DND-41 (cell line): ENCODE measurements at regions not wholly inside any gene's neighbourhood (a gene's known extent, or its start where the extent isn't known, plus 50 kb on each side); places are given as distances from the start of the nearest gene placed in this dataset.

Source experiments
- ATAC-seq: fragments of 200-7000 bp; cut with Tn5 transposase; 3 replicates; pipeline ENCODE4 v1.9.1; 2021; ENCODE audit warnings: low read depth; ENCODE audit not compliant: insufficient read depth
- DNase-seq: peaks from one replicate; pipeline ENCODE4 v3.0.0-alpha.2; 2020
- H2AFZ ChIP-seq: 2 replicates; pipeline ENCODE4 v1.6.0; 2012; ENCODE audit warnings: low read depth, low read length
- H3K27ac ChIP-seq: 2 replicates; pipeline ENCODE4 v1.5.1; 2012; ENCODE audit warnings: low read length, inconsistent platforms
- H3K27me3 ChIP-seq: fragments of 200-600 bp; sonication (generic); 2 replicates; pipeline ENCODE4 v1.6.0; 2012; ENCODE audit warnings: low read length, mild to moderate bottlenecking, inconsistent platforms; ENCODE audit not compliant: insufficient read depth, poor library complexity
- H3K36me3 ChIP-seq: 2 replicates; pipeline ENCODE4 v1.5.1; 2012; ENCODE audit warnings: low read length, inconsistent platforms; ENCODE audit not compliant: insufficient read depth
- H3K4me1 ChIP-seq: 2 replicates; pipeline ENCODE4 v1.5.1; 2012; ENCODE audit warnings: mild to moderate bottlenecking, low read length; ENCODE audit not compliant: insufficient read depth
- H3K4me2 ChIP-seq: 2 replicates; pipeline ENCODE4 v1.6.0; 2012; ENCODE audit warnings: mild to moderate bottlenecking, moderate library complexity, low read length, inconsistent platforms; ENCODE audit not compliant: insufficient read depth
- H3K4me3 ChIP-seq, 2 experiments: fragments of 200-600 bp in 1 of 2; shearing (Covaris generic) in 1 of 2; 2 replicates each; pipeline ENCODE4 v1.5.1; 2012 to 2016; ENCODE audit warnings: inconsistent platforms in 2 of 2, low read length in 2 of 2, mild to moderate bottlenecking in 2 of 2, low read depth in 1 of 2, moderate library complexity in 1 of 2
- H3K79me2 ChIP-seq: 2 replicates; pipeline ENCODE4 v1.6.0; 2012; ENCODE audit warnings: low read length, inconsistent platforms; ENCODE audit not compliant: insufficient read depth
- H3K9ac ChIP-seq: 2 replicates; pipeline ENCODE4 v1.6.0; 2012; ENCODE audit warnings: low read depth, mild to moderate bottlenecking, inconsistent platforms, low read length, moderate library complexity
- H3K9me3 ChIP-seq: 2 replicates; pipeline ENCODE4 v1.5.1; 2012; ENCODE audit warnings: low read length, moderate library complexity, mild to moderate bottlenecking, inconsistent platforms; ENCODE audit not compliant: insufficient read depth, severe bottlenecking
- H4K20me1 ChIP-seq: 2 replicates; pipeline ENCODE4 v1.6.0; 2012; ENCODE audit warnings: low read length; ENCODE audit not compliant: insufficient read depth
- EZH2 ChIP-seq: IDR thresholded peaks from 3 replicates; pipeline ENCODE4 v1.6.1; 2012; ENCODE audit warnings: borderline replicate concordance, low read depth, mild to moderate bottlenecking, moderate library complexity, low read length, inconsistent platforms; ENCODE audit not compliant: severe bottlenecking
- TF ChIP-seq, protein P1 (sequence below): IDR thresholded peaks from 2 replicates; pipeline ENCODE4 v1.5.1; 2012; ENCODE audit warnings: borderline replicate concordance, low read length, moderate library complexity, mild to moderate bottlenecking; ENCODE audit not compliant: poor library complexity, severe bottlenecking; ENCODE audit errors: extremely low read depth

DNA sequence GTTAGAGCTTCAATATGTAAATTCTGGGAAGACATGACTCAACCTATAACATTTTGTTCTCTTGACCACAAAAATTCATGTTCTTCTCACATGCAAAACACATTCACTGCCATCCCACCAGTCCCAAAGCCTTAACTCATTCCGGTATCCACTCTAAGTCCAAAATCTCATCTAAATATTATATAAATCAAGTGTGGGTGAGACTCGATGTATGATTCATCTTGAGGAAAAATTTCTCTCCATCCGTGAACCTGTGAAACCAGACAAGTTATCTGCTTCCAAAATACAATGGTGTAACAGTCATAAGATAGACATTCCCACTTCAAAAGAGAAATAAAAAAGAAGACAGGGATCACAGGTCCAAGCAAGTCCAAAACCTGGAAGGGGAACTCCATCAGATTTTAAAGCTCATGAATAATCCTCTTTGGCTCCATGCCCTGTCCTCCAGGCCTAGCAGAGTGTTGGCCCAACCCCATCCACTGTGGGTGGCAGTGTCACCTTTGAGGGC lies 101.3 kb downstream of the RAD51AP2 start:
- Histone ChIP-seq H3K36me3 (no peaks in the 10 kb centered on the region), H3K4me2 (no peak overlapping the region), H2AFZ (no peak overlapping the region), H4K20me1 (no peaks in the 10 kb centered on the region), H3K27ac (no peak overlapping the region), H3K4me1 (no peaks in the 10 kb centered on the region), H3K4me3 (no peak overlapping the region), H3K27me3 (no peaks in the 10 kb centered on the region), H3K9me3 (no peaks in the 10 kb centered on the region), H3K9ac (no peak overlapping the region), H3K79me2 (no peaks in the 10 kb centered on the region)
- DNase-seq (no peak), ATAC-seq (no peak)
- no peak for TF ChIP-seq EZH2
- TF ChIP-seq, protein P1, sequence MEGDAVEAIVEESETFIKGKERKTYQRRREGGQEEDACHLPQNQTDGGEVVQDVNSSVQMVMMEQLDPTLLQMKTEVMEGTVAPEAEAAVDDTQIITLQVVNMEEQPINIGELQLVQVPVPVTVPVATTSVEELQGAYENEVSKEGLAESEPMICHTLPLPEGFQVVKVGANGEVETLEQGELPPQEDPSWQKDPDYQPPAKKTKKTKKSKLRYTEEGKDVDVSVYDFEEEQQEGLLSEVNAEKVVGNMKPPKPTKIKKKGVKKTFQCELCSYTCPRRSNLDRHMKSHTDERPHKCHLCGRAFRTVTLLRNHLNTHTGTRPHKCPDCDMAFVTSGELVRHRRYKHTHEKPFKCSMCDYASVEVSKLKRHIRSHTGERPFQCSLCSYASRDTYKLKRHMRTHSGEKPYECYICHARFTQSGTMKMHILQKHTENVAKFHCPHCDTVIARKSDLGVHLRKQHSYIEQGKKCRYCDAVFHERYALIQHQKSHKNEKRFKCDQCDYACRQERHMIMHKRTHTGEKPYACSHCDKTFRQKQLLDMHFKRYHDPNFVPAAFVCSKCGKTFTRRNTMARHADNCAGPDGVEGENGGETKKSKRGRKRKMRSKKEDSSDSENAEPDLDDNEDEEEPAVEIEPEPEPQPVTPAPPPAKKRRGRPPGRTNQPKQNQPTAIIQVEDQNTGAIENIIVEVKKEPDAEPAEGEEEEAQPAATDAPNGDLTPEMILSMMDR = no peak

DNA sequence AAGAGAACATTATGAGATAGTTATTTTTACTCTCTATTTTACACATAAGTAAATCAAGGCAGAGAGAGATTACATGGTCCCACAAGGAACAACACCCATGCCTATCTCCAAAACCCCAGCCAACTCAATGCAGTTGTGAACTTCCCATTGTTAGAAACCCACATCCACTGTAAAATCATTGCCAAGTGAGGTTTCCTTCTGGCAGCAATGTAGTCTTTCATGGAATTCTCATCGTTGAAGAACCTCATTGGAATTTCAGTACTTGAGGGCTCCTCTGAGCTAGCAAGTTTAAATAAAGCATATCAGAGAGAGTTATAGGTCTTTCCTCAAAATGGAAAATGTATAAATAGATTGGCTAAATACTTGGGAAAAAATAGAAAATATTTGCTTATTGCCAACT lies 105.2 kb downstream of the RAD51AP2 start:
- H2AFZ ChIP-seq = no peak overlapping the region
- no peaks in the 10 kb centered on the region for H4K20me1 ChIP-seq
- TF ChIP-seq, protein P1 = no peak
- no peak for TF ChIP-seq EZH2
- H3K27ac ChIP-seq = no peak overlapping the region
- no peaks in the 10 kb centered on the region for H3K79me2 ChIP-seq
- H3K4me2 ChIP-seq = no peak overlapping the region
- H3K4me1 ChIP-seq = no peaks in the 10 kb centered on the region
- H3K4me3 ChIP-seq = no peak overlapping the region
- H3K9ac ChIP-seq = no peak overlapping the region
- DNase-seq (no peak), ATAC-seq (no peak)
- H3K27me3 ChIP-seq = no peaks in the 10 kb centered on the region
- no peaks in the 10 kb centered on the region for H3K9me3 ChIP-seq
- no peaks in the 10 kb centered on the region for H3K36me3 ChIP-seq

DNA sequence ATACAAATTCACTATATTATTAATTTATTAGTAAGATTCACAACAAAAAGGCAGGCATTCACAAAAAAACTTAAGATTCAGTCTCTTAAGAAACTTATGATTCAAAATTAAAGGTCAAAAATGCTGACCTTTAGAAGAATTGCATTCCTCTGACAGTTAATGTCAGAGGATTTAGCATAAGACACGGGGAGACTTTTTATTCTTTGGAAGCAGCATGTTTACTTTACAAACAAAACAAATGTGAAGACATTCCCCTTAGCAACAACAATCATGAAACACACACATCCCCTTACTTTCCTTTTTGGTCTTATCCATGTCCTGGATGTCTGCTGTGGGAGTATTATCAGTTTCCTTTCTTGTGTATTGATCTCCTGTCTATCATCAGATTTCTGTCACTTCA lies 117.1 kb downstream of the RAD51AP2 start:
- no peak overlapping the region for H3K9ac ChIP-seq
- ATAC-seq = no peak
- H3K27ac ChIP-seq = no peak overlapping the region
- no peak for DNase-seq
- TF ChIP-seq, protein P1 = no peak
- no peak for TF ChIP-seq EZH2
- no peaks in the 10 kb centered on the region for H3K36me3 ChIP-seq
- H2AFZ ChIP-seq = no peak overlapping the region
- H3K9me3 ChIP-seq = peaks cover 3% of the 10 kb centered on the region
- H3K4me3 ChIP-seq = no peak overlapping the region
- H3K27me3 ChIP-seq = no peaks in the 10 kb centered on the region
- H3K79me2 ChIP-seq = no peaks in the 10 kb centered on the region
- no peak overlapping the region for H3K4me2 ChIP-seq
- no peaks in the 10 kb centered on the region for H4K20me1 ChIP-seq
- no peaks in the 10 kb centered on the region for H3K4me1 ChIP-seq

DNA sequence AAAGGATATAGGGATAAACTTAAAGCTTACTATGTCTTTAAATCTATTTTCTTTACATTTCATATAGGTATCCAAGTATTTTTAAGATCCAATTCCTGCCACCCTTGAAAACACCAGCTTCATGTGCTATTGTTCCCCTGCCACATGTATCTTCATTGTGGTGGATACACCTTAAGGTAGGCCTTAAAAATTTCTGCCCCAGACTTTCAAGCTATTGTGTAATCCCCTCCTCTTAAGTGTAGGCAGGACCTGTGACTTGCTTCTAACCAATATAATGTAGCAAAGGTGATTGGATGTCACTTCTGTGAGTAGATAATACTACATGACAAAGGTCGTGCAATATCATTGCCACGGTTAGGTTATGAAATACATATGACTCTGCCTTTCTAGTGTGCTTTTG lies 119.5 kb downstream of the RAD51AP2 start:
- ATAC-seq = no peak
- H3K4me2 ChIP-seq = no peak overlapping the region
- no peak overlapping the region for H3K27ac ChIP-seq
- H3K27me3 ChIP-seq = no peaks in the 10 kb centered on the region
- no peak overlapping the region for H2AFZ ChIP-seq
- no peak overlapping the region for H3K4me3 ChIP-seq
- DNase-seq = no peak
- no peaks in the 10 kb centered on the region for H3K9me3 ChIP-seq
- no peak for TF ChIP-seq EZH2
- TF ChIP-seq, protein P1 = no peak
- no peaks in the 10 kb centered on the region for H3K4me1 ChIP-seq
- H3K9ac ChIP-seq = no peak overlapping the region
- no peaks in the 10 kb centered on the region for H3K79me2 ChIP-seq
- no peaks in the 10 kb centered on the region for H4K20me1 ChIP-seq
- no peaks in the 10 kb centered on the region for H3K36me3 ChIP-seq
